ENCODE measurements at regions not wholly inside any gene's neighbourhood (a gene's known extent, or its start where the extent isn't known, plus 50 kb on each side); places are given as distances from the start of the nearest gene placed in this dataset.

- DNase-seq (ENCODE audit: insufficient read length, low spot score, missing footprints), result no peak
- no peak overlapping the region for H3K4me2 ChIP-seq (ENCODE audit: insufficient read depth, low read length)
- TF ChIP-seq, protein P1, sequence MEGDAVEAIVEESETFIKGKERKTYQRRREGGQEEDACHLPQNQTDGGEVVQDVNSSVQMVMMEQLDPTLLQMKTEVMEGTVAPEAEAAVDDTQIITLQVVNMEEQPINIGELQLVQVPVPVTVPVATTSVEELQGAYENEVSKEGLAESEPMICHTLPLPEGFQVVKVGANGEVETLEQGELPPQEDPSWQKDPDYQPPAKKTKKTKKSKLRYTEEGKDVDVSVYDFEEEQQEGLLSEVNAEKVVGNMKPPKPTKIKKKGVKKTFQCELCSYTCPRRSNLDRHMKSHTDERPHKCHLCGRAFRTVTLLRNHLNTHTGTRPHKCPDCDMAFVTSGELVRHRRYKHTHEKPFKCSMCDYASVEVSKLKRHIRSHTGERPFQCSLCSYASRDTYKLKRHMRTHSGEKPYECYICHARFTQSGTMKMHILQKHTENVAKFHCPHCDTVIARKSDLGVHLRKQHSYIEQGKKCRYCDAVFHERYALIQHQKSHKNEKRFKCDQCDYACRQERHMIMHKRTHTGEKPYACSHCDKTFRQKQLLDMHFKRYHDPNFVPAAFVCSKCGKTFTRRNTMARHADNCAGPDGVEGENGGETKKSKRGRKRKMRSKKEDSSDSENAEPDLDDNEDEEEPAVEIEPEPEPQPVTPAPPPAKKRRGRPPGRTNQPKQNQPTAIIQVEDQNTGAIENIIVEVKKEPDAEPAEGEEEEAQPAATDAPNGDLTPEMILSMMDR (IDR thresholded peaks at IDR 0.05; ENCODE audit: extremely low read depth, low read depth, low read length), result no peak
- no peak overlapping the region for H3K4me3 ChIP-seq (ENCODE audit: insufficient read depth, low read length)
- H3K36me3 ChIP-seq (ENCODE audit: insufficient read depth, low read length), result no peaks in the 10 kb centered on the region
- H3K27ac ChIP-seq (ENCODE audit: low read depth, low read length), result no peak overlapping the region
- H4K20me1 ChIP-seq (ENCODE audit: insufficient read depth, low read length), result no peaks in the 10 kb centered on the region
- no peak overlapping the region for H2AFZ ChIP-seq (ENCODE audit: low read length)
- no peaks in the 10 kb centered on the region for H3K79me2 ChIP-seq (ENCODE audit: insufficient read depth, low read length)
- H3K9me3 ChIP-seq (ENCODE audit: low read depth, low read length), result no peaks in the 10 kb centered on the region
- H3K4me1 ChIP-seq (ENCODE audit: insufficient read depth, low read length), result no peaks in the 10 kb centered on the region
- H3K27me3 ChIP-seq (ENCODE audit: insufficient read depth, low read length), result no peaks in the 10 kb centered on the region
Observed at GRCh38 chr14:26021759-26022158, 576.1 kb downstream of the NOVA1 start.

DNA sequence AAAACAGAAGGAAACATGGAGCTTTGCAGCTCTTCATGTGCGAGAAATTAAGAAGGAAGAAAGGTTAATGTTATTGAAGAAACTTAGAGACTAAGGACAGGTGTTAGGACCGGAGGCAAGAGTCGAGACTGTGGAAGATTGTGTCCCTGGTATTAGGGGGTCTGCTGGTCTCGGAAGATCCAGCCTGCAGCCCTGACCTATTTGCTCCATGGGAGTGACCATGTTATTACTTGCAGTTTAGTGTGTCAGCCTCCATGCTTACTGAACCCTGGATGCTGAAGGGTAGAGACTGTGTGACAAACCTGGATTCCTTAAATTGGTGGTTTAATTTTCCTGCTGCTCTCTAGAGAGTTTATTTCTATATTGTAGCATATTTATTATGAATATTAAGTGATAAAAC, 580.6 kb downstream of the NOVA1 start:
- Histone ChIP-seq H3K79me2 (ENCODE audit: insufficient read depth, low read length) (no peaks in the 10 kb centered on the region), H3K9me3 (ENCODE audit: low read depth, low read length) (no peaks in the 10 kb centered on the region)
- DNase-seq (ENCODE audit: insufficient read length, low spot score, missing footprints), result no peak

DNA sequence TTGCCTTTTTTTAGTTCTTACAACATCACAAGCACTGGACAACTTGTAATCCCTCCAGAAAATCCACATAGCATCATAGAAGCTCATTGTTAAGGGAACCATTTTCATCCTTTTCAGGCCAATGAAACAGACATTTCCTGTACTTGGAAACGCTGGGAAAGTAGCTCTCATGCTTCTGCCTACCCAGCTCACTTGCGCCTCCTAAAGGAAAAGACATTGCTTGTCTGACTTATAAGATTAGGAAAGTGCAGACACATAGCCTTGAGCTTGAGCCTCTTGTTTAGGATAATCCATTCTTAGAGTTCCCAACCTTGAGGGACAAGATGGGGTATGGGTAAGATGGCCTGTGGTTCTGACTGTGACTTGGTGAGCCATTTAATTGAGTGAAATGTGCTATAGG, 589.5 kb downstream of the NOVA1 start:
- no peaks in the 10 kb centered on the region for H3K36me3 ChIP-seq (ENCODE audit: insufficient read depth, low read length)
- H3K27ac ChIP-seq (ENCODE audit: low read depth, low read length), result no peak overlapping the region
- no peaks in the 10 kb centered on the region for H4K20me1 ChIP-seq (ENCODE audit: insufficient read depth, low read length)
- TF ChIP-seq, protein P1 (IDR thresholded peaks at IDR 0.05; ENCODE audit: extremely low read depth, low read depth, low read length), result no peak
- H2AFZ ChIP-seq (ENCODE audit: low read length), result no peak overlapping the region
- no peaks in the 10 kb centered on the region for H3K4me1 ChIP-seq (ENCODE audit: insufficient read depth, low read length)
- H3K4me2 ChIP-seq (ENCODE audit: insufficient read depth, low read length), result no peak overlapping the region
- H3K79me2 ChIP-seq (ENCODE audit: insufficient read depth, low read length), result no peaks in the 10 kb centered on the region
- H3K27me3 ChIP-seq (ENCODE audit: insufficient read depth, low read length), result no peaks in the 10 kb centered on the region
- H3K4me3 ChIP-seq (ENCODE audit: insufficient read depth, low read length), result no peak overlapping the region
- DNase-seq (ENCODE audit: insufficient read length, low spot score, missing footprints), result no peak
- peaks cover 5% of the 10 kb centered on the region for H3K9me3 ChIP-seq (ENCODE audit: low read depth, low read length)

More for the DNA sequence above, 580.6 kb downstream of the NOVA1 start:
- Histone ChIP-seq H3K4me2 (ENCODE audit: insufficient read depth, low read length) (no peak overlapping the region), H3K27ac (ENCODE audit: low read depth, low read length) (no peak overlapping the region), H3K36me3 (ENCODE audit: insufficient read depth, low read length) (no peaks in the 10 kb centered on the region), H3K27me3 (ENCODE audit: insufficient read depth, low read length) (no peaks in the 10 kb centered on the region), H4K20me1 (ENCODE audit: insufficient read depth, low read length) (no peaks in the 10 kb centered on the region), H3K4me3 (ENCODE audit: insufficient read depth, low read length) (no peak overlapping the region), H2AFZ (ENCODE audit: low read length) (no peak overlapping the region), H3K4me1 (ENCODE audit: insufficient read depth, low read length) (no peaks in the 10 kb centered on the region)
- TF ChIP-seq, protein P1 (IDR thresholded peaks at IDR 0.05; ENCODE audit: extremely low read depth, low read depth, low read length), result no peak

GRCh38 chr14:26004342-26004741, 593.5 kb downstream of the NOVA1 start:
- no peak overlapping the region for H3K4me3 ChIP-seq (ENCODE audit: insufficient read depth, low read length)
- no peak for DNase-seq (ENCODE audit: insufficient read length, low spot score, missing footprints)
- H3K4me1 ChIP-seq (ENCODE audit: insufficient read depth, low read length), result no peaks in the 10 kb centered on the region
- H2AFZ ChIP-seq (ENCODE audit: low read length), result no peak overlapping the region
- H4K20me1 ChIP-seq (ENCODE audit: insufficient read depth, low read length), result no peaks in the 10 kb centered on the region
- TF ChIP-seq, protein P1 (IDR thresholded peaks at IDR 0.05; ENCODE audit: extremely low read depth, low read depth, low read length), result no peak
- no peak overlapping the region for H3K27ac ChIP-seq (ENCODE audit: low read depth, low read length)
- H3K79me2 ChIP-seq (ENCODE audit: insufficient read depth, low read length), result no peaks in the 10 kb centered on the region
- H3K27me3 ChIP-seq (ENCODE audit: insufficient read depth, low read length), result no peaks in the 10 kb centered on the region
- no peak overlapping the region for H3K4me2 ChIP-seq (ENCODE audit: insufficient read depth, low read length)
- no peaks in the 10 kb centered on the region for H3K36me3 ChIP-seq (ENCODE audit: insufficient read depth, low read length)
- H3K9me3 ChIP-seq (ENCODE audit: low read depth, low read length), result peaks cover under 1% of the 10 kb centered on the region
